ENCODE measurements at regions not wholly inside any gene's neighbourhood (a gene's known extent, or its start where the extent isn't known, plus 50 kb on each side); places are given as distances from the start of the nearest gene placed in this dataset.
"Not testable (repeated sequence)": the region's sequence is repeated elsewhere in the genome, so short reads cannot be mapped to it uniquely, and the experiment has no call there.

GRCh38 chr2:111478335-111478734, 357.6 kb downstream of the BCL2L11 start:
- TF ChIP-seq, protein P1, sequence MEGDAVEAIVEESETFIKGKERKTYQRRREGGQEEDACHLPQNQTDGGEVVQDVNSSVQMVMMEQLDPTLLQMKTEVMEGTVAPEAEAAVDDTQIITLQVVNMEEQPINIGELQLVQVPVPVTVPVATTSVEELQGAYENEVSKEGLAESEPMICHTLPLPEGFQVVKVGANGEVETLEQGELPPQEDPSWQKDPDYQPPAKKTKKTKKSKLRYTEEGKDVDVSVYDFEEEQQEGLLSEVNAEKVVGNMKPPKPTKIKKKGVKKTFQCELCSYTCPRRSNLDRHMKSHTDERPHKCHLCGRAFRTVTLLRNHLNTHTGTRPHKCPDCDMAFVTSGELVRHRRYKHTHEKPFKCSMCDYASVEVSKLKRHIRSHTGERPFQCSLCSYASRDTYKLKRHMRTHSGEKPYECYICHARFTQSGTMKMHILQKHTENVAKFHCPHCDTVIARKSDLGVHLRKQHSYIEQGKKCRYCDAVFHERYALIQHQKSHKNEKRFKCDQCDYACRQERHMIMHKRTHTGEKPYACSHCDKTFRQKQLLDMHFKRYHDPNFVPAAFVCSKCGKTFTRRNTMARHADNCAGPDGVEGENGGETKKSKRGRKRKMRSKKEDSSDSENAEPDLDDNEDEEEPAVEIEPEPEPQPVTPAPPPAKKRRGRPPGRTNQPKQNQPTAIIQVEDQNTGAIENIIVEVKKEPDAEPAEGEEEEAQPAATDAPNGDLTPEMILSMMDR (IDR thresholded peaks at IDR 0.05; ENCODE audit: low read depth, low read length): not testable (repeated sequence)
- TF ChIP-seq EZH2phosphoT487 (IDR thresholded peaks at IDR 0.05; ENCODE audit: low read depth): not testable (repeated sequence)

Data from OCI-LY3 (cell line).